NCI-H345 treated with DMSO at 0.1 percent for 48 hours (cell line): ENCODE measurements at regions not wholly inside any gene's neighbourhood (a gene's known extent, or its start where the extent isn't known, plus 50 kb on each side); places are given as distances from the start of the nearest gene placed in this dataset.
"Not testable (repeated sequence)": the region's sequence is repeated elsewhere in the genome, so short reads cannot be mapped to it uniquely, and the experiment has no call there.

Source experiments
- DNase-seq: peaks from one replicate; lab custom pipeline; 2025; ENCODE audit not compliant: unreplicated experiment; lab: John Stamatoyannopoulos, UW

- no peak for DNase-seq
Observed at GRCh38 chr2:241956521-241957110, 87.1 kb downstream of the RTP5 start.

- DNase-seq = no peak
Observed at GRCh38 chr2:241957276-241957675, 87.7 kb downstream of the RTP5 start.

- DNase-seq = no peak
Observed at GRCh38 chr2:241958818-241959545, 89.5 kb downstream of the RTP5 start.

- DNase-seq = no peak
Observed at GRCh38 chr2:241959751-241960269, 90.3 kb downstream of the RTP5 start.

GRCh38 chr2:241961454-241961853 is 91.9 kb downstream of the RTP5 start:
- no peak for DNase-seq

GRCh38 chr2:241964133-241964532 is 94.6 kb downstream of the RTP5 start:
- DNase-seq = no peak

GRCh38 chr2:241965931-241966412 is 96.4 kb downstream of the RTP5 start:
- DNase-seq = no peak

- no peak for DNase-seq
Observed at GRCh38 chr2:241966647-241967466, 97.3 kb downstream of the RTP5 start.

GRCh38 chr2:241967467-241968144 is 98.1 kb downstream of the RTP5 start:
- DNase-seq = no peak

- no peak for DNase-seq
Observed at GRCh38 chr2:241968417-241968816, 98.9 kb downstream of the RTP5 start.

GRCh38 chr2:241969182-241969581 is 99.7 kb downstream of the RTP5 start:
- DNase-seq = not testable (repeated sequence)

- DNase-seq = no peak
Observed at GRCh38 chr2:241970716-241971115, 101.2 kb downstream of the RTP5 start.

GRCh38 chr2:241974096-241974495 is 104.6 kb downstream of the RTP5 start:
- no peak for DNase-seq

- no peak for DNase-seq
Observed at GRCh38 chr2:241974851-241975592, 105.5 kb downstream of the RTP5 start.

GRCh38 chr2:241975593-241976284 is 106.2 kb downstream of the RTP5 start:
- no peak for DNase-seq

GRCh38 chr2:241976296-241976695 is 106.8 kb downstream of the RTP5 start:
- no peak for DNase-seq

- no peak for DNase-seq
Observed at GRCh38 chr2:241977557-241978300, 108.2 kb downstream of the RTP5 start.

GRCh38 chr2:241978670-241979069 is 109.1 kb downstream of the RTP5 start:
- DNase-seq = no peak

GRCh38 chr2:241980193-241980592 is 110.7 kb downstream of the RTP5 start:
- DNase-seq = no peak
